ENCODE measurements at regions not wholly inside any gene's neighbourhood (a gene's known extent, or its start where the extent isn't known, plus 50 kb on each side); places are given as distances from the start of the nearest gene placed in this dataset.
"Not testable (repeated sequence)": the region's sequence is repeated elsewhere in the genome, so short reads cannot be mapped to it uniquely, and the experiment has no call there.

- no peak for DNase-seq (ENCODE audit: low read depth, low spot score)
These were observed 273.8 kb upstream of the SFSWAP start for GRCh38 chr12:131436922-131437705.

GRCh38 chr12:131437706-131438492, 273.0 kb upstream of the SFSWAP start:
- no peak for DNase-seq (ENCODE audit: low read depth, low spot score)

- not testable (repeated sequence) for DNase-seq (ENCODE audit: low read depth, low spot score)
These were observed 272.4 kb upstream of the SFSWAP start for GRCh38 chr12:131438493-131438835.

GRCh38 chr12:131438881-131439280, 272.0 kb upstream of the SFSWAP start:
- DNase-seq (ENCODE audit: low read depth, low spot score) = no peak

- not testable (repeated sequence) for DNase-seq (ENCODE audit: low read depth, low spot score)
These were observed 271.1 kb upstream of the SFSWAP start for GRCh38 chr12:131439752-131440151.

GRCh38 chr12:131440209-131441059, 270.5 kb upstream of the SFSWAP start:
- DNase-seq (ENCODE audit: low read depth, low spot score) = not testable (repeated sequence)

GRCh38 chr12:131441060-131441396, 269.9 kb upstream of the SFSWAP start:
- DNase-seq (ENCODE audit: low read depth, low spot score) = no peak

GRCh38 chr12:131441638-131442336, 269.1 kb upstream of the SFSWAP start:
- DNase-seq (ENCODE audit: low read depth, low spot score) = no peak

- no peak for DNase-seq (ENCODE audit: low read depth, low spot score)
These were observed 268.5 kb upstream of the SFSWAP start for GRCh38 chr12:131442337-131442918.

GRCh38 chr12:131443019-131444000, 267.6 kb upstream of the SFSWAP start:
- no peak for DNase-seq (ENCODE audit: low read depth, low spot score)

GRCh38 chr12:131444220-131445164, 266.4 kb upstream of the SFSWAP start:
- no peak for DNase-seq (ENCODE audit: low read depth, low spot score)

GRCh38 chr12:131445184-131445774, 265.6 kb upstream of the SFSWAP start:
- no peak for DNase-seq (ENCODE audit: low read depth, low spot score)

- DNase-seq (ENCODE audit: low read depth, low spot score) = no peak
These were observed 265.1 kb upstream of the SFSWAP start for GRCh38 chr12:131445795-131446194.

GRCh38 chr12:131447636-131448035, 263.3 kb upstream of the SFSWAP start:
- DNase-seq (ENCODE audit: low read depth, low spot score) = not testable (repeated sequence)

GRCh38 chr12:131448254-131448795, 262.6 kb upstream of the SFSWAP start:
- no peak for DNase-seq (ENCODE audit: low read depth, low spot score)

GRCh38 chr12:131449027-131449426, 261.9 kb upstream of the SFSWAP start:
- DNase-seq (ENCODE audit: low read depth, low spot score) = no peak

GRCh38 chr12:131452444-131452860, 258.4 kb upstream of the SFSWAP start:
- DNase-seq (ENCODE audit: low read depth, low spot score) = no peak

All from activated CD4-positive, CD25-positive, alpha-beta regulatory T cell treated with anti-CD3 and anti-CD28 coated beads, Interleukin-2, amount 50 U/mL, for 16 hours (primary cell).